GM12865 (cell line): ENCODE measurements at regions not wholly inside any gene's neighbourhood (a gene's known extent, or its start where the extent isn't known, plus 50 kb on each side); places are given as distances from the start of the nearest gene placed in this dataset.

Experiments used
- DNase-seq: peaks from one replicate; pipeline ENCODE4 v3.0.0; 2010; ENCODE audit warnings: low read depth
- H3K4me3 ChIP-seq: 2 replicates; pipeline ENCODE4 v1.5.1; 2011; ENCODE audit warnings: mild to moderate bottlenecking, low read depth, low read length, control low read depth
- TF ChIP-seq, protein P1 (sequence below): IDR thresholded peaks from 2 replicates; pipeline ENCODE4 v1.5.1; 2011; ENCODE audit warnings: low read length, control low read depth, low read depth, inconsistent platforms; ENCODE audit not compliant: insufficient read depth; ENCODE audit errors: missing control alignments

- H3K4me3 ChIP-seq: no peak overlapping the region
- TF ChIP-seq, protein P1, sequence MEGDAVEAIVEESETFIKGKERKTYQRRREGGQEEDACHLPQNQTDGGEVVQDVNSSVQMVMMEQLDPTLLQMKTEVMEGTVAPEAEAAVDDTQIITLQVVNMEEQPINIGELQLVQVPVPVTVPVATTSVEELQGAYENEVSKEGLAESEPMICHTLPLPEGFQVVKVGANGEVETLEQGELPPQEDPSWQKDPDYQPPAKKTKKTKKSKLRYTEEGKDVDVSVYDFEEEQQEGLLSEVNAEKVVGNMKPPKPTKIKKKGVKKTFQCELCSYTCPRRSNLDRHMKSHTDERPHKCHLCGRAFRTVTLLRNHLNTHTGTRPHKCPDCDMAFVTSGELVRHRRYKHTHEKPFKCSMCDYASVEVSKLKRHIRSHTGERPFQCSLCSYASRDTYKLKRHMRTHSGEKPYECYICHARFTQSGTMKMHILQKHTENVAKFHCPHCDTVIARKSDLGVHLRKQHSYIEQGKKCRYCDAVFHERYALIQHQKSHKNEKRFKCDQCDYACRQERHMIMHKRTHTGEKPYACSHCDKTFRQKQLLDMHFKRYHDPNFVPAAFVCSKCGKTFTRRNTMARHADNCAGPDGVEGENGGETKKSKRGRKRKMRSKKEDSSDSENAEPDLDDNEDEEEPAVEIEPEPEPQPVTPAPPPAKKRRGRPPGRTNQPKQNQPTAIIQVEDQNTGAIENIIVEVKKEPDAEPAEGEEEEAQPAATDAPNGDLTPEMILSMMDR: no peak
- no peak for DNase-seq
Observed at GRCh38 chr9:80691229-80691628, 998.1 kb downstream of the TLE1 start.

GRCh38 chr9:80690349-80690939 is 998.9 kb downstream of the TLE1 start:
- H3K4me3 ChIP-seq: no peak overlapping the region
- DNase-seq: no peak
- TF ChIP-seq, protein P1: no peak

DNA sequence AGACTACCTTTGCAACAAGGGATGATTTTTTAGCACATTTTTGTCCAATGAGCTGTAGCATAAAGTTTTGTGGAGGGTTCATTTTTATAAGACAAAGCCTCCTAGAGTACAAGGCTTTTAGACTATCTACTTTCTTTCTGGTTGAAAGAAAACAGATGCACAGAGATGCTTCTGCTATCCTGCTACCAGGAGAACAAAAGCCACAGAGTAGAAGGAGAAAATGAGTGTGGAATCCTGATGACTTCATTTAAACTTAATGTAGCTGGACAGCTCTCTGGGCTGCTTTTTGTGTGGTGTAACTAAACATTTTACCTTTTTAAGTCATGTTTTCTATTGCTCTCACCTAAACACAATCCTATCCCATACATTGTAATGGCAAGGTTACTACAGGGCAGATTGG is 1009.4 kb downstream of the TLE1 start:
- DNase-seq: no peak
- H3K4me3 ChIP-seq: no peak overlapping the region
- TF ChIP-seq, protein P1: no peak

DNA sequence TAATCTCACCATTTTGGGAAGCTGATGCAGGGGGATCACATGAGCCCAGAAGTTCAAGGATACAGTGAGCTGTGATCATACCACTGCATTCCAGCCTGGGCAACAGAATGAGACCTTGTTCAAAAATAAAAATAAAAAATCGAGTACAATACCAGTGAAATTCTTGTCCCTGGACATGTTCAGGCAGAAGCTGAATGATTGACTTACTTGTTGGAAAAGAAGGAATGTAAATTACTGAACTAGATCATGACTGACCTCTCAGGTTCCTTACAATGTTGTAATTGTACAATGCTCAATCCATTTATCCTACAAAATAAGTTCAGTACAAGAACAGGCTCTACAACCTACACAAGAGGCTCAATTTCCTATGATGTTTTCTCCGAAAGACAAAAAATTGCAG is 1010.4 kb downstream of the TLE1 start:
- no peak for DNase-seq
- TF ChIP-seq, protein P1: no peak
- no peak overlapping the region for H3K4me3 ChIP-seq

- TF ChIP-seq, protein P1: no peak
- no peak for DNase-seq
- H3K4me3 ChIP-seq: no peak overlapping the region
Observed at GRCh38 chr9:80673496-80673895, 1015.9 kb downstream of the TLE1 start.

DNA sequence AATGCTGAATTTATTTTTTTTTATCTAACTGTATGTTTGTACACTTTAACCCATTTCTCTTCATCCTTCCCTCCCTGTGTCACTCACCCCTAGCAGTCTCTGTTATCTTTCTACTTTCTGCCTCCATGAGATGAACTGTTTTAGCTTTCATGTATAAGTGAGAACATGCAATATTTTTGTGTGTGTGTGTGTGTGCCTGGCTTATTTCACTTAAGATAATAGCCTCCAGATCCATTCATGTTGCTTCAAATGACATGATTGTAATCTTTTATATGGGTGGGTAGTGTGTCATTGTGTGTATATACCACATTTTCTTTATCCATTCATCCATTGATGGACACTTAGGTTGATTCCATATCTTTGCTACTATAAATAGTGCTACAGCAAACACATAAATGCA is 1023.9 kb downstream of the TLE1 start:
- TF ChIP-seq, protein P1: no peak
- no peak for DNase-seq
- no peak overlapping the region for H3K4me3 ChIP-seq
